IMR-90 (cell line): ENCODE measurements at regions not wholly inside any gene's neighbourhood (a gene's known extent, or its start where the extent isn't known, plus 50 kb on each side); places are given as distances from the start of the nearest gene placed in this dataset.
"Not testable (repeated sequence)": the region's sequence is repeated elsewhere in the genome, so short reads cannot be mapped to it uniquely, and the experiment has no call there.

Experiments used
- ATAC-seq: fragments of 200-7000 bp; cut with Tn5 transposase; 2 replicates; pipeline ENCODE4 v1.9.1; 2020; ENCODE audit warnings: low read depth, mild to moderate bottlenecking, moderate library complexity
- BruUV-seq: library from RNA; stranded (reverse); fragments of 400-500 nt; replicated peaks from 2 replicates; lab custom pipeline; 2021; lab: Mats Ljungman, UMichigan
- CTCF ChIA-PET: fragments of 300-600 bp; formaldehyde crosslinking; extraction: SDS; loops from one replicate; lab custom pipeline; 2021; ENCODE audit warnings: antibody characterized with exemption; lab: Yijun Ruan, JAX
- POLR2A ChIA-PET: fragments of 300-600 bp; sonication (Branson Sonifier 250); formaldehyde crosslinking; loops from one replicate; lab custom pipeline; 2022; ENCODE audit warnings: antibody characterized with exemption; ENCODE audit not compliant: unreplicated experiment; lab: Charles Lee
- DNase-seq: peaks from one replicate; pipeline ENCODE4 v3.0.0; 2013
- H2AFZ ChIP-seq: replicated peaks from 2 replicates; pipeline ENCODE3; 2013; ENCODE audit warnings: low read length, mild to moderate bottlenecking; ENCODE audit not compliant: poor library complexity
- H2AK5ac ChIP-seq: 2 replicates; pipeline ENCODE4 v1.6.1; 2013; ENCODE audit warnings: low read depth, low read length, inconsistent platforms
- H2AK9ac ChIP-seq: replicated peaks from 2 replicates; pipeline ENCODE3; 2013; ENCODE audit warnings: mild to moderate bottlenecking, low read depth, low read length, moderate library complexity; ENCODE audit not compliant: poor library complexity
- H2BK120ac ChIP-seq: 2 replicates; pipeline ENCODE4 v1.6.1; 2013; ENCODE audit warnings: low read depth, low read length, inconsistent platforms
- H2BK15ac ChIP-seq: 3 replicates; pipeline ENCODE4 v1.6.1; 2013; ENCODE audit warnings: low read depth, low read length, inconsistent platforms
- H2BK20ac ChIP-seq: 2 replicates; pipeline ENCODE4 v1.6.1; 2013; ENCODE audit warnings: low read depth, mild to moderate bottlenecking, inconsistent platforms, low read length, moderate library complexity
- H2BK5ac ChIP-seq: 2 replicates; pipeline ENCODE4 v1.6.1; 2013; ENCODE audit warnings: mild to moderate bottlenecking, low read depth, low read length, inconsistent platforms; ENCODE audit not compliant: poor library complexity, severe bottlenecking
- H3K14ac ChIP-seq: replicated peaks from 2 replicates; pipeline ENCODE4 v1.6.1; 2013; ENCODE audit warnings: low read depth, low read length, inconsistent platforms
- H3K18ac ChIP-seq: 2 replicates; pipeline ENCODE4 v1.6.1; 2013; ENCODE audit warnings: low read depth, low read length, control low read depth
- H3K23ac ChIP-seq: 2 replicates; pipeline ENCODE4 v1.6.1; 2013; ENCODE audit warnings: low read depth, low read length, inconsistent platforms
- H3K27ac ChIP-seq: 2 replicates; pipeline ENCODE4 v1.5.1; 2013; ENCODE audit warnings: mild to moderate bottlenecking, control low read depth, low read length; ENCODE audit not compliant: insufficient read depth
- H3K27me3 ChIP-seq: 2 replicates; pipeline ENCODE4 v1.6.1; 2013; ENCODE audit warnings: low read length; ENCODE audit not compliant: control insufficient read depth, insufficient read depth
- H3K36me3 ChIP-seq: 2 replicates; pipeline ENCODE4 v1.6.1; 2013; ENCODE audit warnings: low read length, mixed read lengths; ENCODE audit not compliant: control insufficient read depth, insufficient read depth
- H3K4ac ChIP-seq: 2 replicates; pipeline ENCODE4 v1.6.1; 2013; ENCODE audit warnings: low read depth, low read length, inconsistent platforms
- H3K4me1 ChIP-seq: 2 replicates; pipeline ENCODE4 v1.6.1; 2013; ENCODE audit warnings: low read length, mixed read lengths; ENCODE audit not compliant: control insufficient read depth, insufficient read depth
- H3K4me2 ChIP-seq: 2 replicates; pipeline ENCODE4 v1.6.1; 2013; ENCODE audit warnings: low read depth, mild to moderate bottlenecking, control low read depth, low read length, moderate library complexity
- H3K4me3 ChIP-seq: 2 replicates; pipeline ENCODE4 v1.5.1; 2013; ENCODE audit warnings: low read depth, mild to moderate bottlenecking, control low read depth, low read length, moderate library complexity; ENCODE audit not compliant: insufficient read depth
- H3K56ac ChIP-seq: 2 replicates; pipeline ENCODE4 v1.6.1; 2013; ENCODE audit warnings: low read length, inconsistent platforms; ENCODE audit not compliant: insufficient read depth; ENCODE audit errors: extremely low read depth
- H3K79me1 ChIP-seq, 2 experiments: 2 replicates each; pipeline ENCODE4 v1.6.1; 2013; ENCODE audit warnings: low read length in 2 of 2, inconsistent platforms in 1 of 2, low read depth in 1 of 2
- H3K9ac ChIP-seq: 2 replicates; pipeline ENCODE4 v1.6.1; 2013; ENCODE audit warnings: low read depth, low read length, control low read depth
- H3K9me1 ChIP-seq: 2 replicates; pipeline ENCODE4 v1.6.1; 2013; ENCODE audit warnings: low read length, inconsistent platforms; ENCODE audit not compliant: insufficient read depth
- H3K9me3 ChIP-seq: 2 replicates; pipeline ENCODE4 v1.6.1; 2013; ENCODE audit warnings: low read length; ENCODE audit not compliant: control insufficient read depth, insufficient read depth
- H4K20me1 ChIP-seq: 2 replicates; pipeline ENCODE4 v1.6.1; 2013; ENCODE audit warnings: low read length, inconsistent platforms; ENCODE audit not compliant: insufficient read depth
- H4K5ac ChIP-seq: 2 replicates; pipeline ENCODE4 v1.6.1; 2013; ENCODE audit warnings: mild to moderate bottlenecking, low read depth, low read length, control low read depth
- H4K8ac ChIP-seq, 2 experiments: 2 replicates each; pipeline ENCODE4 v1.6.1; 2013; ENCODE audit warnings: low read depth in 2 of 2, low read length in 2 of 2, control low read depth in 1 of 2, inconsistent platforms in 1 of 2
- H4K91ac ChIP-seq: 2 replicates; pipeline ENCODE4 v1.6.1; 2013; ENCODE audit warnings: low read depth, low read length, inconsistent platforms; ENCODE audit not compliant: insufficient read depth
- BHLHE40 ChIP-seq: fragments of 150-350 bp; IDR thresholded peaks from 2 replicates; pipeline ENCODE4 v1.6.1; 2016; ENCODE audit warnings: mild to moderate bottlenecking, low read depth, low read length
- FOS ChIP-seq: fragments of 150-350 bp; IDR thresholded peaks from 2 replicates; pipeline ENCODE4 v1.6.1; 2016; ENCODE audit warnings: low read depth, low read length
- MXI1 ChIP-seq: IDR thresholded peaks from 2 replicates; pipeline ENCODE4 v1.6.1; 2012; ENCODE audit warnings: low read depth, mild to moderate bottlenecking, low read length, moderate library complexity, borderline replicate concordance
- WGBS, 2 experiments: methylation state at CpG; one replicate each; pipeline versions ENCODE4 v1.1.5 to v1.1.7; 2013; ENCODE audit warnings: missing lambda C conversion rate in 2 of 2; ENCODE audit not compliant: insufficient read length in 1 of 2; ENCODE audit errors: extremely low coverage in 2 of 2; 5-methylcytosine and 5-hydroxymethylcytosine counted together
- dilution Hi-C: fragments of 300-500 bp; cut with HindIII; formaldehyde crosslinking; loops from one replicate; pipeline ENCODE4 v1.14.3; 2018; ENCODE audit warnings: low sequenced_read_pairs; ENCODE audit not compliant: unreplicated experiment
- in situ Hi-C: fragments of 300-500 bp; cut with MboI; formaldehyde crosslinking; loops from 3 replicates; pipeline ENCODE4 v1.14.3; 2019; ENCODE audit warnings: low sequenced_read_pairs, inconsistent platforms, mixed read lengths
- intact Hi-C: fragments of 100-400 bp; cut with micrococcal nuclease; formaldehyde crosslinking; loops from 2 replicates; pipeline ENCODE4 v1.10.0; 2022

GRCh38 chr2:205864491-205864890 is 182.2 kb downstream of the NRP2 start:
- no peak overlapping the region for H3K9ac ChIP-seq
- ChIA-PET CTCF (no interaction called here), POLR2A (no interaction called here)
- peaks cover 19% of the 10 kb centered on the region for H3K27me3 ChIP-seq
- no peak overlapping the region for H3K4ac ChIP-seq
- H4K5ac ChIP-seq: no peak overlapping the region
- dilution Hi-C loops: no loop called here
- DNase-seq: no peak
- no CpG with 5 or more reads among the region's 1 CpG for WGBS, 2 experiments
- H2AK5ac ChIP-seq: no peak overlapping the region
- no peak overlapping the region for H3K4me2 ChIP-seq
- H3K79me1 ChIP-seq: no peaks in the 10 kb centered on the region
- H2BK5ac ChIP-seq: no peak overlapping the region
- no peak overlapping the region for H2AK9ac ChIP-seq
- H2BK120ac ChIP-seq: no peak overlapping the region
- no peak overlapping the region for H3K4me3 ChIP-seq
- TF ChIP-seq FOS (no peak), MXI1 (no peak), BHLHE40 (no peak)
- no peak overlapping the region for H2AFZ ChIP-seq
- in situ Hi-C loops: no loop called here
- no peaks in the 10 kb centered on the region for H4K20me1 ChIP-seq
- H3K36me3 ChIP-seq: no peaks in the 10 kb centered on the region
- H4K8ac ChIP-seq: no peak overlapping the region
- no peak overlapping the region for H2BK15ac ChIP-seq
- H3K4me1 ChIP-seq: no peaks in the 10 kb centered on the region; the same call in 1 of the 2 replicates
- H3K23ac ChIP-seq: no peak overlapping the region
- H4K91ac ChIP-seq: no peak overlapping the region
- no TSS peak for BruUV-seq
- H2BK20ac ChIP-seq: no peak overlapping the region
- H3K9me1 ChIP-seq: no peaks in the 10 kb centered on the region; the same call in 1 of the 2 replicates
- no peaks in the 10 kb centered on the region for H3K9me3 ChIP-seq
- no peak overlapping the region for H3K27ac ChIP-seq
- H3K18ac ChIP-seq: no peak overlapping the region
- intact Hi-C loops: no loop called here
- ATAC-seq: no peak
- H3K14ac ChIP-seq: no peak overlapping the region
- H3K56ac ChIP-seq: no peak overlapping the region

GRCh38 chr2:205862761-205863160 is 180.5 kb downstream of the NRP2 start:
- H3K4me2 ChIP-seq, H3K36me3 ChIP-seq, H3K9me3 ChIP-seq, POLR2A ChIA-PET, H3K4me1 ChIP-seq, H2AK5ac ChIP-seq, dilution Hi-C loops, H2BK5ac ChIP-seq, H3K79me1 ChIP-seq, H4K91ac ChIP-seq, H2AFZ ChIP-seq, H4K8ac ChIP-seq, H2BK20ac ChIP-seq, intact Hi-C loops, ATAC-seq, DNase-seq, H3K4ac ChIP-seq, H2BK15ac ChIP-seq, H2AK9ac ChIP-seq, H4K20me1 ChIP-seq, in situ Hi-C loops, H2BK120ac ChIP-seq, H3K56ac ChIP-seq, H3K9ac ChIP-seq, H3K18ac ChIP-seq, H3K23ac ChIP-seq, H3K9me1 ChIP-seq, H4K5ac ChIP-seq, H3K14ac ChIP-seq, BruUV-seq, H3K27ac ChIP-seq, H3K4me3 ChIP-seq, CTCF ChIA-PET: not testable (repeated sequence)
- no CpG with 5 or more reads among the region's 4 CpGs for WGBS, 2 experiments
- peaks cover 22% of the 10 kb centered on the region for H3K27me3 ChIP-seq
